ENCODE measurements at regions not wholly inside any gene's neighbourhood (a gene's known extent, or its start where the extent isn't known, plus 50 kb on each side); places are given as distances from the start of the nearest gene placed in this dataset.

- Mint-ChIP-seq H3K27me3 (ENCODE audit: low read depth, unreplicated experiment) (peaks cover 9% of the 10 kb centered on the region), H3K4me1 (ENCODE audit: low read depth, unreplicated experiment) (no peaks in the 10 kb centered on the region), H3K27ac (ENCODE audit: unreplicated experiment) (no peak overlapping the region), H3K4me3 (ENCODE audit: unreplicated experiment) (no peak overlapping the region), H3K36me3 (ENCODE audit: low read depth, unreplicated experiment) (peaks cover 2% of the 10 kb centered on the region), H3K9me3 (ENCODE audit: unreplicated experiment) (peaks cover 8% of the 10 kb centered on the region)
- H3K27ac ChIP-seq (ENCODE audit: low read depth, low read length) = no peak overlapping the region
- H3K79me2 ChIP-seq (ENCODE audit: insufficient read depth, low read length) = no peaks in the 10 kb centered on the region
- H4K20me1 ChIP-seq (ENCODE audit: insufficient read depth, low read length) = no peaks in the 10 kb centered on the region
- no peak overlapping the region for H3K4me2 ChIP-seq (ENCODE audit: low read length)
- H2AFZ ChIP-seq (ENCODE audit: low read depth, low read length) = no peak overlapping the region
- no peaks in the 10 kb centered on the region for H3K9me3 ChIP-seq (ENCODE audit: insufficient read depth, low read depth, low read length)
- H3K9ac ChIP-seq (ENCODE audit: low read length) = no peak overlapping the region
- no peaks in the 10 kb centered on the region for H3K4me1 ChIP-seq (ENCODE audit: insufficient read depth, low read length)
- FAIRE-seq (no peak), DNase-seq (ENCODE audit: low read depth) (no peak)
- H3K4me3 ChIP-seq (ENCODE audit: insufficient read depth, low read depth, low read length) = no peak overlapping the region
- TF ChIP-seq CTCF (IDR thresholded peaks at IDR 0.05; ENCODE audit: insufficient read depth, low read depth, low read length) (no peak), EZH2 (IDR thresholded peaks at IDR 0.05; ENCODE audit: insufficient read depth, low read length) (no peak)
- H3K36me3 ChIP-seq (ENCODE audit: insufficient read depth, low read length) = no peaks in the 10 kb centered on the region
- no peaks in the 10 kb centered on the region for H3K27me3 ChIP-seq (ENCODE audit: insufficient read depth, low read length)
Measured at GRCh38 chr20:60812561-60812960, 439.5 kb upstream of the CDH4 start.

- H3K27ac Mint-ChIP-seq (ENCODE audit: unreplicated experiment) = no peak overlapping the region
- no peaks in the 10 kb centered on the region for H4K20me1 ChIP-seq (ENCODE audit: insufficient read depth, low read length)
- H3K27me3 ChIP-seq (ENCODE audit: insufficient read depth, low read length) = no peaks in the 10 kb centered on the region
- peaks cover 2% of the 10 kb centered on the region for H3K36me3 Mint-ChIP-seq (ENCODE audit: low read depth, unreplicated experiment)
- no peak for TF ChIP-seq CTCF (IDR thresholded peaks at IDR 0.05; ENCODE audit: insufficient read depth, low read depth, low read length)
- TF ChIP-seq EZH2 (IDR thresholded peaks at IDR 0.05; ENCODE audit: insufficient read depth, low read length) = no peak
- no peak overlapping the region for H3K27ac ChIP-seq (ENCODE audit: low read depth, low read length)
- H3K4me1 Mint-ChIP-seq (ENCODE audit: low read depth, unreplicated experiment) = no peaks in the 10 kb centered on the region
- H3K4me3 Mint-ChIP-seq (ENCODE audit: unreplicated experiment) = no peak overlapping the region
- H3K4me1 ChIP-seq (ENCODE audit: insufficient read depth, low read length) = no peaks in the 10 kb centered on the region
- FAIRE-seq (no peak), DNase-seq (ENCODE audit: low read depth) (no peak)
- no peaks in the 10 kb centered on the region for H3K79me2 ChIP-seq (ENCODE audit: insufficient read depth, low read length)
- no peak overlapping the region for H2AFZ ChIP-seq (ENCODE audit: low read depth, low read length)
- H3K4me2 ChIP-seq (ENCODE audit: low read length) = no peak overlapping the region
- no peaks in the 10 kb centered on the region for H3K36me3 ChIP-seq (ENCODE audit: insufficient read depth, low read length)
- H3K9me3 Mint-ChIP-seq (ENCODE audit: unreplicated experiment) = peaks cover 8% of the 10 kb centered on the region
- no peak overlapping the region for H3K9ac ChIP-seq (ENCODE audit: low read length)
- no peak overlapping the region for H3K4me3 ChIP-seq (ENCODE audit: insufficient read depth, low read depth, low read length)
- no peaks in the 10 kb centered on the region for H3K9me3 ChIP-seq (ENCODE audit: insufficient read depth, low read depth, low read length)
- peaks cover 9% of the 10 kb centered on the region for H3K27me3 Mint-ChIP-seq (ENCODE audit: low read depth, unreplicated experiment)
Measured at GRCh38 chr20:60813066-60813465, 439.0 kb upstream of the CDH4 start.

- H3K9me3 Mint-ChIP-seq (ENCODE audit: unreplicated experiment) = peaks cover 8% of the 10 kb centered on the region
- H3K27me3 ChIP-seq (ENCODE audit: insufficient read depth, low read length) = no peaks in the 10 kb centered on the region
- no peak overlapping the region for H3K4me3 ChIP-seq (ENCODE audit: insufficient read depth, low read depth, low read length)
- FAIRE-seq (no peak), DNase-seq (ENCODE audit: low read depth) (no peak)
- no peak overlapping the region for H3K4me2 ChIP-seq (ENCODE audit: low read length)
- no peak overlapping the region for H2AFZ ChIP-seq (ENCODE audit: low read depth, low read length)
- peaks cover 2% of the 10 kb centered on the region for H3K9me3 ChIP-seq (ENCODE audit: insufficient read depth, low read depth, low read length)
- no peak overlapping the region for H3K9ac ChIP-seq (ENCODE audit: low read length)
- H3K27ac ChIP-seq (ENCODE audit: low read depth, low read length) = no peak overlapping the region
- TF ChIP-seq EZH2 (IDR thresholded peaks at IDR 0.05; ENCODE audit: insufficient read depth, low read length) (no peak), CTCF (IDR thresholded peaks at IDR 0.05; ENCODE audit: insufficient read depth, low read depth, low read length) (no peak)
- no peaks in the 10 kb centered on the region for H3K79me2 ChIP-seq (ENCODE audit: insufficient read depth, low read length)
- H3K4me1 ChIP-seq (ENCODE audit: insufficient read depth, low read length) = no peaks in the 10 kb centered on the region
- peaks cover 2% of the 10 kb centered on the region for H3K36me3 Mint-ChIP-seq (ENCODE audit: low read depth, unreplicated experiment)
- H4K20me1 ChIP-seq (ENCODE audit: insufficient read depth, low read length) = no peaks in the 10 kb centered on the region
- no peaks in the 10 kb centered on the region for H3K36me3 ChIP-seq (ENCODE audit: insufficient read depth, low read length)
- H3K4me1 Mint-ChIP-seq (ENCODE audit: low read depth, unreplicated experiment) = no peaks in the 10 kb centered on the region
- peaks cover 9% of the 10 kb centered on the region for H3K27me3 Mint-ChIP-seq (ENCODE audit: low read depth, unreplicated experiment)
- no peak overlapping the region for H3K4me3 Mint-ChIP-seq (ENCODE audit: unreplicated experiment)
- no peak overlapping the region for H3K27ac Mint-ChIP-seq (ENCODE audit: unreplicated experiment)
Measured at GRCh38 chr20:60815656-60816055, 436.4 kb upstream of the CDH4 start.

Measured in astrocyte (in vitro differentiated cells and primary cell).